Heart left ventricle (tissue), 13 donors: ENCODE measurements at regions not wholly inside any gene's neighbourhood (a gene's known extent, or its start where the extent isn't known, plus 50 kb on each side); places are given as distances from the start of the nearest gene placed in this dataset.

ENCODE experiments used
- POLR2A ChIP-seq, 2 donors: fragments of 450-650 bp; IDR thresholded peaks; one replicate each; pipeline ENCODE4 v1.6.1; 2017; ENCODE audit warnings: antibody characterized with exemption in 2 of 2, mild to moderate bottlenecking in 2 of 2, moderate library complexity in 2 of 2
- TF ChIP-seq, protein P1 (sequence below), 12 donors: fragments of 200-600 bp; sonication (generic) in 4 of 12; IDR thresholded peaks; one replicate each; pipeline versions ENCODE4 v1.5.0 to v1.8.0; 2018 to 2022; ENCODE audit warnings: antibody characterized with exemption in 12 of 12, mild to moderate bottlenecking in 5 of 12
- donor health status: ischemic (EF 13 %, LVEDD 7.1; RV severe dilation, severe dysfunction).
- donor health status: DM: no; HTN: yes; CAD: no.
- donor health status: DM: no; HTN: no; CAD: no.
- donor health status: ischemic (EF 25% LVEDD 6.9; RV normal size, moderate dysfunction).
- donor health status: ischemic (EF 25% LVEDD 5.7; RV mildly dilated, moderate dysfunction).
- donor health status: ischemic (EF 35%, LVEDD 5.7; RV mildly dilated, moderate dysfunction).
- donor health status: nonischemic (EF 11% LVEDD 7.7; RV severe dilation, severe dysfunction).
- donor health status: DM: yes; HTN: yes; CAD: no.
- donor health status: PGD.
- donor health status: ischemic (EF 29% LVEDD 5.4; RV normal size, mild dysfunction).
- donor health status: nonischemic (EF 23%, LVEDD 6.1; RV moderate dilation, normal function).

DNA sequence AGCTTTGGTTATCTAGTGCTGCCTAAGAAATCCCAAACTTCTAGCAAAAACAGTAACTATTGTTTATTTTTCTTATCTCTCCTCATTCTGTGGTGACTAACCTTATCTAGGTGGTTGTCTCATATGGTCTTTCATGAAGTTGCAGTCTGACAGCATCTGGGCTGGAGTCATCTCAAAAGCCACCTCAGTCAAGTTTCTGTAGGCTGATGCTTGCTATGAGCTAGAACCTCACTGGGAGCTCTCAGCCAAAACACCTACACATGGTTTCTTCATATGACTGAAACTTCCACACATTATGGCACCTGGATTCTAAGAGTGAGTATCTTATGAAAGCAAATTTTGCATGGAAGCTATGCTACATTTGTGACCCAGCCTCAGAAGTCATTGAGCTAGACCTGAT lies 596.4 kb upstream of the VRK2 start:
- TF ChIP-seq, protein P1, sequence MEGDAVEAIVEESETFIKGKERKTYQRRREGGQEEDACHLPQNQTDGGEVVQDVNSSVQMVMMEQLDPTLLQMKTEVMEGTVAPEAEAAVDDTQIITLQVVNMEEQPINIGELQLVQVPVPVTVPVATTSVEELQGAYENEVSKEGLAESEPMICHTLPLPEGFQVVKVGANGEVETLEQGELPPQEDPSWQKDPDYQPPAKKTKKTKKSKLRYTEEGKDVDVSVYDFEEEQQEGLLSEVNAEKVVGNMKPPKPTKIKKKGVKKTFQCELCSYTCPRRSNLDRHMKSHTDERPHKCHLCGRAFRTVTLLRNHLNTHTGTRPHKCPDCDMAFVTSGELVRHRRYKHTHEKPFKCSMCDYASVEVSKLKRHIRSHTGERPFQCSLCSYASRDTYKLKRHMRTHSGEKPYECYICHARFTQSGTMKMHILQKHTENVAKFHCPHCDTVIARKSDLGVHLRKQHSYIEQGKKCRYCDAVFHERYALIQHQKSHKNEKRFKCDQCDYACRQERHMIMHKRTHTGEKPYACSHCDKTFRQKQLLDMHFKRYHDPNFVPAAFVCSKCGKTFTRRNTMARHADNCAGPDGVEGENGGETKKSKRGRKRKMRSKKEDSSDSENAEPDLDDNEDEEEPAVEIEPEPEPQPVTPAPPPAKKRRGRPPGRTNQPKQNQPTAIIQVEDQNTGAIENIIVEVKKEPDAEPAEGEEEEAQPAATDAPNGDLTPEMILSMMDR (IDR thresholded peaks at IDR 0.05), result no peak
- no peak for TF ChIP-seq POLR2A (IDR thresholded peaks at IDR 0.05)
